ENCODE measurements at regions not wholly inside any gene's neighbourhood (a gene's known extent, or its start where the extent isn't known, plus 50 kb on each side); places are given as distances from the start of the nearest gene placed in this dataset.

DNA sequence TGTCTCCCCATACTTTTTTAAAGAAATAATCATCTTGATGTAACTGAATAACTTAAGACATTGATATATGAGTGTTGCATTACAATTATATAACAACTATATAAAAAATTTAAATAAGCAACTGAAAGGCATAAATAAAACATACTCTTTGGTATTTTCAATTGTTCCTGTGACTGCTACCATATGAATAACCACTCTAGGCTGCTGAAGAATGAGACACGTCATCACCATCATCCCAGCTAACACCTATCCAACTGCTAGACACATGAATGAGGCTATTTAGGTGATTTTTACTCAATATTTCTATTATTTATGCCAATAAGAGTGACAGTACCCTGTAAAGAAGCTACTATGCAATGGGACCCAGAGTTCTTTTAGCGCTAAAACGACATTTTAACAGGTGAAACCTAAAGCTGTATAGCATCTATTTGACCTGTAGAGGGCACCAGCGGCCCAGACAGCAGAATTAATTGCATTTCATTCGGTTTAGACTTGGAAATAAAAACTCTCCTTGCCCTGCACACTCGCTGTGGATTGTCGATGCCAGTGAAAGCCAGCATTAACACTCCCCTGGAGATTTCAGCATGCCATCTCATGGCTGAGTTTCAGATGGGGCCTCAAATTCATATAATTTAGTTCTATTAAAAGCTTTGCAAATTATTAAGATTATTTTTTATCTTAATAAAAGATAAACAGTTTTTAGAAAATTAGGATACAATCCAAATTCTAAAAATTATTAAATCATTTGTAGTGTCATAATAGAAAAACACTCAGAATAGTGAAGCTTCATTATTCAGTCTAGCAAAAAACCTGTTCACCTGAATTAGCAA, 89.4 kb upstream of the MAP2 start:
- H3K4me3 ChIP-seq (ENCODE audit: low read length): no peak overlapping the region
- H3K27ac ChIP-seq (ENCODE audit: low read depth, low read length): no peak overlapping the region
- Mint-ChIP-seq H3K36me3 (no peaks in the 10 kb centered on the region), H3K27me3 (peaks cover 0 to 7% (median 3%) of the 10 kb centered on the region in 5 donors), H3K27ac (no peak overlapping the region), H3K4me3 (no peak overlapping the region), H3K4me1 (no peaks in the 10 kb centered on the region), H3K9me3 (peaks cover 0 to 6% (median 0%) of the 10 kb centered on the region in 11 donors)
- H3K4me1 ChIP-seq (ENCODE audit: control insufficient read depth in 2 of 2, insufficient read depth in 2 of 2, low read length in 2 of 2): no peaks in the 10 kb centered on the region
- no peaks in the 10 kb centered on the region for H3K9me3 ChIP-seq (ENCODE audit: control insufficient read depth in 2 of 3, low read length in 3 of 3)
- CTCF ChIA-PET: interaction anchor here (0.7 to 1.8 kb wide), 2 partner anchors 164 to 865 kb away, joined by 3 to 7 read pairs; no protein-coding TSS in a partner anchor
- intact Hi-C loops (cut with micrococcal nuclease): loop anchor here (1.0 to 5.0 kb wide), 6 partner anchors 222 to 940 kb away; no protein-coding TSS in a partner anchor
- H3K27me3 ChIP-seq (ENCODE audit: control insufficient read depth in 2 of 2, insufficient read depth in 2 of 2, low read length in 2 of 2): no peaks in the 10 kb centered on the region
- POLR2A ChIA-PET: no interaction called here
- no peaks in the 10 kb centered on the region for H3K36me3 ChIP-seq (ENCODE audit: control insufficient read depth in 2 of 3, insufficient read depth in 3 of 3, low read length in 3 of 3)
- ATAC-seq (peak; percentile 29), DNase-seq (peak in 5 of 9 donors; percentile 0 to 23 (median 9))

DNA sequence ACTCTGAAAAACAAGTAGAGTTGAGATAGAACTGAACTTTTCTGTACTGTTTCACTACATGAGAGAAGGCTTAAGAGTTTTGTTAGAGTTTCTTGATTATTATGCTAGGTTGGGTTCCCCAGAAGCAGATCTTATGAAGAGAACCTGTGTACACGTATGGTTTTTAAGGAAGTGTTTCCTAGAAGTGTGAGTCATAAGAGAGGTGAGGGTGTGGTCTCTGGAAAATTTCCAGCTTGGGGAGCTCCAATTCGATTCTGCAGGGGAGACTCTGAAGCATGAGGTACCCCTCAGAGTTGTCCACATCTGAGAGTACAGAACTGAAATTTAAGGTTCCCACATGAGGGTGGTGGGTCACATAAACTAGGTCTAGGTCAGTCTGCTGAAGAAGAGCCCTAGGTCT, 83.3 kb upstream of the MAP2 start:
- Histone ChIP-seq H3K36me3 (ENCODE audit: control insufficient read depth in 2 of 3, insufficient read depth in 3 of 3, low read length in 3 of 3) (no peaks in the 10 kb centered on the region), H3K4me3 (ENCODE audit: low read length) (no peak overlapping the region), H3K9me3 (ENCODE audit: control insufficient read depth in 2 of 3, low read length in 3 of 3) (no peaks in the 10 kb centered on the region), H3K4me1 (ENCODE audit: control insufficient read depth in 2 of 2, insufficient read depth in 2 of 2, low read length in 2 of 2) (no peaks in the 10 kb centered on the region), H3K27ac (ENCODE audit: low read depth, low read length) (no peak overlapping the region), H3K27me3 (ENCODE audit: control insufficient read depth in 2 of 2, insufficient read depth in 2 of 2, low read length in 2 of 2) (no peaks in the 10 kb centered on the region)
- Mint-ChIP-seq H3K36me3 (no peaks in the 10 kb centered on the region), H3K4me1 (no peaks in the 10 kb centered on the region), H3K4me3 (no peak overlapping the region), H3K27ac (no peak overlapping the region), H3K27me3 (peaks cover 0 to 11% (median 8%) of the 10 kb centered on the region in 5 donors), H3K9me3 (peaks cover 0 to 6% (median 0%) of the 10 kb centered on the region in 11 donors)
- ChIA-PET CTCF (no interaction called here), POLR2A (no interaction called here)
- no peak for DNase-seq
- intact Hi-C loops (cut with micrococcal nuclease): no loop called here
- ATAC-seq: no peak

- intact Hi-C loops (cut with micrococcal nuclease): no loop called here
- ATAC-seq (no peak), DNase-seq (no peak)
- Mint-ChIP-seq H3K9me3 (peaks cover 0 to 4% (median 0%) of the 10 kb centered on the region in 11 donors), H3K36me3 (no peaks in the 10 kb centered on the region), H3K27me3 (peaks cover 0 to 5% (median 4%) of the 10 kb centered on the region in 5 donors), H3K4me3 (no peak overlapping the region), H3K4me1 (no peaks in the 10 kb centered on the region), H3K27ac (no peak overlapping the region)
- H3K4me3 ChIP-seq (ENCODE audit: low read length): no peak overlapping the region
- ChIA-PET CTCF (no interaction called here), POLR2A (no interaction called here)
- H3K4me1 ChIP-seq (ENCODE audit: control insufficient read depth in 2 of 2, insufficient read depth in 2 of 2, low read length in 2 of 2): no peaks in the 10 kb centered on the region
- H3K27ac ChIP-seq (ENCODE audit: low read depth, low read length): no peak overlapping the region
- H3K9me3 ChIP-seq (ENCODE audit: control insufficient read depth in 2 of 3, low read length in 3 of 3): no peaks in the 10 kb centered on the region
- no peaks in the 10 kb centered on the region for H3K36me3 ChIP-seq (ENCODE audit: control insufficient read depth in 2 of 3, insufficient read depth in 3 of 3, low read length in 3 of 3)
- no peaks in the 10 kb centered on the region for H3K27me3 ChIP-seq (ENCODE audit: control insufficient read depth in 2 of 2, insufficient read depth in 2 of 2, low read length in 2 of 2)
Observed at GRCh38 chr2:209344349-209344748, 79.5 kb upstream of the MAP2 start.

- H3K4me3 ChIP-seq (ENCODE audit: low read length): no peak overlapping the region
- intact Hi-C loops (cut with micrococcal nuclease): no loop called here
- CTCF ChIA-PET: no interaction called here
- Mint-ChIP-seq H3K4me3 (no peak overlapping the region), H3K27ac (no peak overlapping the region), H3K27me3 (no peaks in the 10 kb centered on the region), H3K4me1 (no peaks in the 10 kb centered on the region), H3K36me3 (no peaks in the 10 kb centered on the region), H3K9me3 (peaks cover 0 to 8% (median 1%) of the 10 kb centered on the region in 11 donors)
- H3K36me3 ChIP-seq (ENCODE audit: control insufficient read depth in 2 of 3, insufficient read depth in 3 of 3, low read length in 3 of 3): no peaks in the 10 kb centered on the region
- H3K27ac ChIP-seq (ENCODE audit: low read depth, low read length): no peak overlapping the region
- H3K4me1 ChIP-seq (ENCODE audit: control insufficient read depth in 2 of 2, insufficient read depth in 2 of 2, low read length in 2 of 2): no peaks in the 10 kb centered on the region
- POLR2A ChIA-PET: no interaction called here
- no peaks in the 10 kb centered on the region for H3K27me3 ChIP-seq (ENCODE audit: control insufficient read depth in 2 of 2, insufficient read depth in 2 of 2, low read length in 2 of 2)
- no peaks in the 10 kb centered on the region for H3K9me3 ChIP-seq (ENCODE audit: control insufficient read depth in 2 of 3, low read length in 3 of 3)
- DNase-seq: no peak
- ATAC-seq: no peak
Observed at GRCh38 chr2:209348433-209348832, 75.4 kb upstream of the MAP2 start.

DNA sequence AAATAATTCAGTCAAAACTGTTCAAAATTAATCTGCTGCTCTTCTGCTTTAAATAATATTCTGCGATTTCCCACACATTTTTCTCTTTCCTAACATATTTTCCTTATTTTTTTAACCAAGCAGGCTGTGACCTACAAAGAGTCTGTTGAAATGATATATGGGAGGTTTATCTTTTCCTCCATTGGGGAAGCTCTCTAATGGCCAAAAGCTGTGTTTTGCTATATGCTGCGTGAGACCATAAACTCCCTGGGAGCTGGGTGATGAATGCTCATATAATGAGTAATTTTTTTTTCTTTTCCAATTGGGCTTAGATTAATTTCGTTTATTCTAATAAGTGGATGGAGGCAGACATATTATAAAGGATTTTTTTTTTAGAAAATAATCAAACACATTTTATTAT, 72.2 kb upstream of the MAP2 start:
- intact Hi-C loops (cut with micrococcal nuclease): no loop called here
- CTCF ChIA-PET: no interaction called here

GRCh38 chr2:209358992-209359391, 64.9 kb upstream of the MAP2 start:
- H3K27ac ChIP-seq (ENCODE audit: low read depth, low read length): no peak overlapping the region
- no peaks in the 10 kb centered on the region for H3K4me1 ChIP-seq (ENCODE audit: control insufficient read depth in 2 of 2, insufficient read depth in 2 of 2, low read length in 2 of 2)
- H3K27me3 Mint-ChIP-seq: peaks cover 0 to 5% (median 0%) of the 10 kb centered on the region in 5 donors
- no peaks in the 10 kb centered on the region for H3K4me1 Mint-ChIP-seq
- no peaks in the 10 kb centered on the region for H3K27me3 ChIP-seq (ENCODE audit: control insufficient read depth in 2 of 2, insufficient read depth in 2 of 2, low read length in 2 of 2)
- ChIA-PET CTCF (no interaction called here), POLR2A (no interaction called here)
- ATAC-seq: no peak
- intact Hi-C loops (cut with micrococcal nuclease): no loop called here
- H3K4me3 ChIP-seq (ENCODE audit: low read length): no peak overlapping the region
- no peaks in the 10 kb centered on the region for H3K9me3 ChIP-seq (ENCODE audit: control insufficient read depth in 2 of 3, low read length in 3 of 3)
- H3K36me3 Mint-ChIP-seq: no peaks in the 10 kb centered on the region
- peaks cover 0 to 10% (median 3%) of the 10 kb centered on the region in 11 donors for H3K9me3 Mint-ChIP-seq
- no peak overlapping the region for H3K27ac Mint-ChIP-seq
- no peak overlapping the region for H3K4me3 Mint-ChIP-seq
- no peaks in the 10 kb centered on the region for H3K36me3 ChIP-seq (ENCODE audit: control insufficient read depth in 2 of 3, insufficient read depth in 3 of 3, low read length in 3 of 3)
- DNase-seq: no peak

More for the DNA sequence above, 72.2 kb upstream of the MAP2 start:
- ATAC-seq (no peak), DNase-seq (no peak)
- H3K27ac ChIP-seq (ENCODE audit: low read depth, low read length): no peak overlapping the region
- no peaks in the 10 kb centered on the region for H3K4me1 ChIP-seq (ENCODE audit: control insufficient read depth in 2 of 2, insufficient read depth in 2 of 2, low read length in 2 of 2)
- Mint-ChIP-seq H3K4me1 (no peaks in the 10 kb centered on the region), H3K4me3 (no peak overlapping the region), H3K36me3 (no peaks in the 10 kb centered on the region), H3K9me3 (peaks cover 0 to 13% (median 6%) of the 10 kb centered on the region in 11 donors), H3K27ac (no peak overlapping the region), H3K27me3 (peaks cover 0 to 5% (median 0%) of the 10 kb centered on the region in 5 donors)
- POLR2A ChIA-PET: no interaction called here
- H3K36me3 ChIP-seq (ENCODE audit: control insufficient read depth in 2 of 3, insufficient read depth in 3 of 3, low read length in 3 of 3): no peaks in the 10 kb centered on the region
- H3K4me3 ChIP-seq (ENCODE audit: low read length): no peak overlapping the region
- H3K27me3 ChIP-seq (ENCODE audit: control insufficient read depth in 2 of 2, insufficient read depth in 2 of 2, low read length in 2 of 2): no peaks in the 10 kb centered on the region
- H3K9me3 ChIP-seq (ENCODE audit: control insufficient read depth in 2 of 3, low read length in 3 of 3): no peaks in the 10 kb centered on the region

Data from naive thymus-derived CD4-positive, alpha-beta T cell (primary cell).